ENCODE measurements at regions not wholly inside any gene's neighbourhood (a gene's known extent, or its start where the extent isn't known, plus 50 kb on each side); places are given as distances from the start of the nearest gene placed in this dataset.
A peak's percentile ranks its signal among the peaks of the same experiment; 100 is the strongest.
"Not testable (repeated sequence)": the region's sequence is repeated elsewhere in the genome, so short reads cannot be mapped to it uniquely, and the experiment has no call there.

GRCh38 chr16:10256784-10257641 is 74.8 kb upstream of the GRIN2A start:
- Mint-ChIP-seq H3K9me3 (no peaks in the 10 kb centered on the region), H3K4me1 (peaks cover 55% of the 10 kb centered on the region), H3K27me3 (ENCODE audit: low read depth) (peaks cover 11% of the 10 kb centered on the region), H3K4me3 (no peak overlapping the region), H3K27ac (peak overlapping the region; percentile 47), H3K36me3 (no peaks in the 10 kb centered on the region)
- DNase-seq (ENCODE audit: low spot score in 2 of 2, unreplicated experiment in 2 of 2) = peak in 1 of 2 experiments; percentile 47
- TF ChIP-seq CTCF (IDR thresholded peaks at IDR 0.05; ENCODE audit: unreplicated experiment) = peak; percentile 72

- not testable (repeated sequence) for H3K27me3 Mint-ChIP-seq (ENCODE audit: low read depth); H3K36me3 Mint-ChIP-seq
- peaks cover 55% of the 10 kb centered on the region for H3K4me1 Mint-ChIP-seq
Measured at GRCh38 chr16:10257642-10258251, 75.5 kb upstream of the GRIN2A start.

GRCh38 chr16:10258930-10259603 is 76.8 kb upstream of the GRIN2A start:
- not testable (repeated sequence) for H3K27me3 Mint-ChIP-seq (ENCODE audit: low read depth); H3K4me3 Mint-ChIP-seq; DNase-seq (ENCODE audit: low spot score in 2 of 2, unreplicated experiment in 2 of 2); H3K36me3 Mint-ChIP-seq; H3K9me3 Mint-ChIP-seq
- H3K27ac Mint-ChIP-seq = peak overlapping the region; percentile 86
- H3K4me1 Mint-ChIP-seq = peaks cover 50% of the 10 kb centered on the region

More at GRCh38 chr16:10257642-10258251, 75.5 kb upstream of the GRIN2A start:
- DNase-seq (ENCODE audit: low spot score in 2 of 2, unreplicated experiment in 2 of 2); H3K4me3 Mint-ChIP-seq; H3K9me3 Mint-ChIP-seq; H3K27ac Mint-ChIP-seq: not testable (repeated sequence)

- no peak for DNase-seq (ENCODE audit: low spot score in 2 of 2, unreplicated experiment in 2 of 2)
- H3K36me3 Mint-ChIP-seq = no peaks in the 10 kb centered on the region
- TF ChIP-seq CTCF (IDR thresholded peaks at IDR 0.05; ENCODE audit: unreplicated experiment) = no peak
- no peak overlapping the region for H3K4me3 Mint-ChIP-seq
- no peaks in the 10 kb centered on the region for H3K9me3 Mint-ChIP-seq
- H3K27me3 Mint-ChIP-seq (ENCODE audit: low read depth) = peaks cover under 1% of the 10 kb centered on the region
- peak overlapping the region; percentile 69 for H3K27ac Mint-ChIP-seq
- peaks cover 41% of the 10 kb centered on the region for H3K4me1 Mint-ChIP-seq
Measured at GRCh38 chr16:10261077-10261476, 78.8 kb upstream of the GRIN2A start.

- H3K36me3 Mint-ChIP-seq; H3K9me3 Mint-ChIP-seq; DNase-seq (ENCODE audit: low spot score in 2 of 2, unreplicated experiment in 2 of 2); H3K27me3 Mint-ChIP-seq (ENCODE audit: low read depth); H3K4me3 Mint-ChIP-seq: not testable (repeated sequence)
- Mint-ChIP-seq H3K4me1 (peaks cover 37% of the 10 kb centered on the region), H3K27ac (peak overlapping the region; percentile 69)
Measured at GRCh38 chr16:10261526-10261925, 79.3 kb upstream of the GRIN2A start.

GRCh38 chr16:10262377-10263132 is 80.3 kb upstream of the GRIN2A start:
- H3K4me3 Mint-ChIP-seq = no peak overlapping the region
- H3K9me3 Mint-ChIP-seq = no peaks in the 10 kb centered on the region

More at GRCh38 chr16:10262377-10263132, 80.3 kb upstream of the GRIN2A start:
- H3K36me3 Mint-ChIP-seq = no peaks in the 10 kb centered on the region
- peak overlapping the region; percentile 69 for H3K27ac Mint-ChIP-seq
- no peak for DNase-seq (ENCODE audit: low spot score in 2 of 2, unreplicated experiment in 2 of 2)
- TF ChIP-seq CTCF (IDR thresholded peaks at IDR 0.05; ENCODE audit: unreplicated experiment) = no peak
- no peaks in the 10 kb centered on the region for H3K27me3 Mint-ChIP-seq (ENCODE audit: low read depth)
- H3K4me1 Mint-ChIP-seq = peaks cover 29% of the 10 kb centered on the region

All from mesothelial cell of epicardium (in vitro differentiated cells).